GM21825 (cell line): ENCODE measurements at regions not wholly inside any gene's neighbourhood (a gene's known extent, or its start where the extent isn't known, plus 50 kb on each side); places are given as distances from the start of the nearest gene placed in this dataset.

Experiments used
- ATAC-seq: cut with Tn5 transposase; IDR thresholded peaks from one replicate; pipeline ENCODE4 v1.9.1; 2021; ENCODE audit warnings: mild to moderate bottlenecking, moderate library complexity; ENCODE audit not compliant: unreplicated experiment

DNA sequence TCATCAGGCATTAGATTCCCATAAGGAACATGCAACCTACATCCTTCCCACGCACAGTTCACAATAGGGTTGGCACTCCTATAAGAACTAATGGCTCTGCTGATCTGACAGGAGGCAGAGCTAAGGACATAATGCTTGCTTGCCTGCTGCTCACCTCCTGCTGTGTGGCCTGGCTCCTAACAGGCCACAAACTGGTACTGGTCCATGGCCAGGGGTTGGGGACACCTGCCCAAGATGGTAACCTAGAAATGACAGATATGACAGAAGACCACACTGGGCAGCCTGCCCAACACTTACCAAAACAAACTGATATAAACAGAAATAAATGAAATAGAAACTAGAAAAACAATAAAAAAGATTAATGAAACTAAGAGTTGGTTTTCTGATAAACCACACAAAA is 325.6 kb downstream of the SEC23A start:
- ATAC-seq: no peak

DNA sequence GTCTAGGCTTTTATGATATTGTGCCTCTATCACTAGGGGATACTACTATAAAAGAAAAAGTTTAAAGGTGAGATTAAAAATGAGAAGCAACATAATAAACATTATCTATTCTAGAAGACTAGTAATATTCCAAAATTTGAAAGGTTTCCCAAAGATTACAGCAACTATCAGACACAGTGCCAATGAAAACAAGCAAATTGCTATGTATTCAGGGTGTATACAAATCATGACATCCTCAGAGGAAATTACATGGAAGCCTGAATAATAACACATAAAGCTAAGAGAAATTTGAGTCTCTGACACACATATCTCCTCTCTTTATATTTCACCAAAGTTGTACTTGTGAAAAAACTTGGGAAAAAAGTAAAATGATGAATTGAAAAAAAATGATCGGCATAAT is 327.0 kb downstream of the SEC23A start:
- ATAC-seq: no peak

DNA sequence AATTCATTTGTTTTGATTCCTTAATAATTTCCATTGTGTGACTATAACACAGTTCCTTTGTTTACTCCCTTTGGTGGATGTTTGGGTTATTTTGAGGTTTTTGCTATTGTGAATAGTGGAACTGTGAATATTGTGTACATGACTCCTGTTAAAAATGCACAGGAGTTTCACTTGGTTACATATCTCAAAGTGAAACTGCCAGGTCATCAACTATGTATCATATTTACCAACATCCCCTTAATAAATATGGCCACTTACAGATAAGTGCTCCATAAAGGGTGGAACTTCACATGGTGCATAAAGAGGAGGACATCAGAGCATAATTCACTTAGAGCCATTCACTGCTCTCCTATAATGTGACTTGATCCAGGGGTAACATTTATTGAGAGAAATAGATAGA is 328.9 kb downstream of the SEC23A start:
- no peak for ATAC-seq

DNA sequence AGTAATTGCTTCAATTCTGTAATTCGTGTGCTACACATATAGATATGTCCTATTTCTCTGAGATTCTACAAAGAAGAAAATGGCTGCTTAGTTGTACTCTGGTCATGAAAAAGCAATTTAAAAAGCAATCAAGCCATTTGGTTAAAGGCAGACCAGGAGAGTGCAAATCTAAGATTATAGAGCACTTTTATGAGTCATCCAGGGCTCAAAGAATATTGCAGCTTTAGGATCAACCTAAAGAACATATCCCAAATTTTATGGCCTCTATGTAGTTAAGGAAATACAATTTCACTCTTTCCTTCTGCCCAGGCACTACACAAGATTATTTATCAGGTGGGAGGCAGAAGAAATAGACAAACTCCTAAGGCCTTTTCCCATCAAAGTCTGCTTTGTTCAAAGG is 332.8 kb downstream of the SEC23A start:
- ATAC-seq: no peak

DNA sequence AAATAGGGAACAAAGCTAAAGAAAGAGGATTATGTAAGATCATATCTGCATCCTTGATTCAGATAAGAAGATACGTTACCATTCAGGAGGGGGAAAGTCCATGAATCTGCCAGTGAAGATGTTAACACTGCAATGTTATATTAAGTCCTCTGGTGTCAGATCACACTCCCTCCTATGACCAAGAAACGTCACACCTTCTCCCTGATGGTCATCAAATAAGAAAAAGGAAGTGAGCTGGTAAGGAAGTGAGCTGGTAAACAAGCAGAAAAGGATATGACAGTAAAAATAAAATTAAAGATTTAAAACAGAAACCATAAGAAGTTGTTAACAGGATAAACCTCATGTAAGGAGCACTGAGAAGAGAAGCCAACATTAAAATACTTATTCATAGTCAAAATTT is 340.2 kb downstream of the SEC23A start:
- no peak for ATAC-seq

DNA sequence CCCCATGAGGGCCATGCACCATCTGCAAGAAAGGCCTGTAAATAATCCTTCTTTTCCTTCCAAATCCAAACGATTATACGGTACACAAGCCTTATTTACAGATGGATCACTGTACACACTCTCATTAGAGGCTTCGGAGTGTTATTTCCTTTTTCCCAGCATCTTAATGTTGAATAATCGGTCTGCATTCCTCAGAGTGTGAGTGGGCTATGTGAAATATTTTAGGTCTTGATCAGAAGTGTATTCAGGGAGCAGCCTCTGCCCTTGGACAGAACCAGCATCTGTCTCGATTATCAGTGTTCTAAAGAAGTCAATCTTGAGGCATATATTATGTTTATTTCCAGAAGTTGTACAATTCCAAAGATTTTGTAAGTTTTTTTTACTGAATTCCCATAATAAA is 340.6 kb downstream of the SEC23A start:
- ATAC-seq: no peak

DNA sequence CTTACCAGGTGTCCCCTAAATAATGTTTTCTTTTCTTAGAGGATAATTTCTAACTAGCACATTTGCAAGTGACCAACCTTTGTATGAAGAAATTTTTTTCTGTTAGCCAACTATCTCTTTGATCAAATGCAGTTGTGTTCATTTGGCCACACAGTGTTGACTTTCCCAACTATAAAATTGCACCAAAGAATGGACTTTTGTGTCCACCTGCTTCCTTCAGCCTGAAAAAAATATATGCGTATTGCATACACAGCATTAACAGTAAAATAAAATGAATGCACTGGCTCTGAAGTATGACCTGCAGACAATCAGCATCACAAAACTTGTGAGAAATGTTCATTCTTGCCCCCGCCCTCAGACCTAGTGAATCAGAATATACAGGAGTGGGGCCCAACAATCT is 342.0 kb downstream of the SEC23A start:
- ATAC-seq: no peak

DNA sequence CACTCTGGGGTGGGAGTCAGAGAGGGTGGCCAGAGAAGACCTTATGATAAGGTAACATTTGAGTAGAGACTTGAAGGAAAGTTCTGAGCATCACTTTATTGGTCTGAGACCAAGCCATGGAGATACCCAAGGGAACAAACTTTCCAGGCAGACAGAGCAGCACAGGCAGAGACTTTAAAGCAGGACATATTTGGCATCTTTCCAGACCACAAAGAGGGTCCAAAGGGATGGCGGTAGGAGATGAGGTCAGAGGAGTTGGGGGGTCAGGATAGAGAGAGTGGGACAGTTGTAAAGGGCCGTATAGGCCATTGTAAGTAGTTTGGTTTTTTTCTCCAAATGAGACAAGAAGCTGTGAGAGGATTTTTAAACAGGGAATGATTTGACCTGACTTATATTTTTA is 344.4 kb downstream of the SEC23A start:
- no peak for ATAC-seq

DNA sequence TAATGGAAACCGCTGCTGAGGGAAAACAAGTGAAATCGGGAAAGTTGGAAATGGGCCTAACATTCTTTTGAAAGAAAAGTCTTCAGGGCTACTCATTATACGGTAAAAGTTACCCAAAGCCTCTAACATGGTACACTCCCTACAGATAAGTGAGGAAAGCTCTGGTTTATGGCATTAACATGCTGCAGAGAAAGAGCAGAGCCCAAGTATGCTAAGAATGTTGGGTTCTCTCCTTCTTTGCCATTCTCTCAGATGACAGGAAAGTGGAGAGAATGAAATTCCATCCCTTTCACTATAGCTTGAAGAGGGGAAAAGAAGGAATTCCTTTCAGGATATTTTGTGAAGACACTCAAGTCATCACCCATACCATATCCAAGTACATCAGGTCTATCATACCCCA is 348.0 kb downstream of the SEC23A start:
- ATAC-seq: no peak

DNA sequence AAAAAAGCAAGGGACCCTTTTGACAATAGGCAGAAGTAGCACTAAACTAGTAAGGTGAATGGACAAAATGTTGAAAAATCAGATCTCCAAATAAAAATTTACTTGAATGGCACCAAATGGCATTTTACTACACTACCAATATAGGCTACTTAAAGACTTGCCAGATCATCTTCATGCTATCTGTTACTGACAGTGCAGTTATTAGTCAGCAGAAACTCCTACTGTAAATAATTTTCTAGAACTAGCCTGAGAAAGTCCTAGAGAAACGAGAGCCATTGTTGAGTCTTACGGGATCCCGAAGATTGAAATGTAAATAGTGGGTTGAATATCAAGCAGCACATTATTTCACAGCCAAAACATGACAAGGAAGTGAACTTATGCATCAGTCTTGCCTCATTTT is 350.3 kb downstream of the SEC23A start:
- no peak for ATAC-seq

DNA sequence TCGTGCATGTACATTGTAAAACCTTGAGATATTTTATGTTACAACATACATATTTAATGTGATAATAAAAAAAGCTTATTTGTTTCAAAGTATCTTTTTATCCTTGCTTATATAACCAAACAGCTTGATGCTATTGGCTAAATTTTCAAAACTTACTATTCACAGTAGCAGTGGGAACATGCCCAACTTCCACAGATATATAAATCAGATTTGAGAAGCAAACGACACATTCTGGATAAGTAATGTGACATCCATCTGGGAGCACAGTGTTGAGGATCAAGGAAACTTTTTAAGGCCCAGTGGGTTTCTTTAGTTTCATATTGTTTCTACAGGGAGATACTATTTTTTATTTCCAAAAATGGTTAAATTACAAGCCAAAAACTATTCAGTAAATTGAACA is 350.7 kb downstream of the SEC23A start:
- ATAC-seq: no peak

DNA sequence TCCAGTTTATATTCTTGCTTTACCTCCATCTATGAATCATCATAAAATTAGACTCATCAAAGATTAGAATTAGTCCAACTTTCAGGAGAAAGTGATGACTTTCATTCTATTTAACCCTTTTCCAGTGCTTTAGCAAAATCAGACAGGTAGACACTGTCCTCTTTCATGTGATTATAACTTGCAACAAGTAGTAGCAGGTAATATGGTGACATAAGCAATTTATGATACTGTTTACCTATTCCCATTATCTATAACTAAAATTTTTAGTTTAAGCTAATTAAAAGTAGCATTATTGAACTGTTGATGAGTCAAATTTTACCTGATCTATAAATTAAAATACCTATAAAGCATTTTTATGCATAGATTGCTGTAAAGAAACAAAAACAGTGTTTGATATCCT is 351.6 kb downstream of the SEC23A start:
- ATAC-seq: no peak

DNA sequence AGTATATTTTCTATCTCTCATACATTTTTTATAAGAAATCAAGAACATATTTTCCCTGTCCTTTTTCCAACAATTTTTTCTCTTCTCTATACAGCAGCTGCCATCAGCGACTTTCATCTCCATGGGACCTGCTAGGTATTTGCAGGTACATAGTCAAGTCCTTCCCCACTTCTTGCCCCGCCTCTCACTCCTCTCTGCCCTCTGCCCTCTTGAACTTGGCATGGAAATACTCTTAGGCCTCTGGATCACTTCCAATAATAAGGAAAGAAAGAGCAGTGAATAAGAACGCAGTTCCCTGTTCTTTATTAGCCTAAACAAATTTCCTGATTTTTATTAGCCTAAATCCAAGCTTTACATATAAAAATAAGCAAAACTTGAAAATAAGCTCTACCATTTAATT is 353.1 kb downstream of the SEC23A start:
- no peak for ATAC-seq

DNA sequence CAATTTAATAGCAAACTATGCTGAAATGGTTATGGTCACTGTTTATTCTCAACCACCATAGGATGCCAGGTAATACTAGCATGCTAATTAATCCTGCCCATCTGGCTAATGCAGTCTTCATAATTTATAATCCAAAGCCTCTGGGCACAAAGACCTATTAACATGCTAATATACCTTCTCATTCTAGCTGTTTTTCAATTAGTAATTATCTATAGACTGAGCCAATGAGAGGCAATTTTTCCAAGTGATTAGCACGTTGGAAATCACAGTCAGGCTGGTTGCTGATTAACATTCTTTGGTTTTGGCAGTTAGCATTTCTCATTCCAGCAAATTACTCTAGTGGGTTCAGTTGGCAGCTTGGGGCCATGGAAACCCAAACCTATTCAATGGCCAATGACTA is 357.2 kb downstream of the SEC23A start:
- ATAC-seq: no peak

DNA sequence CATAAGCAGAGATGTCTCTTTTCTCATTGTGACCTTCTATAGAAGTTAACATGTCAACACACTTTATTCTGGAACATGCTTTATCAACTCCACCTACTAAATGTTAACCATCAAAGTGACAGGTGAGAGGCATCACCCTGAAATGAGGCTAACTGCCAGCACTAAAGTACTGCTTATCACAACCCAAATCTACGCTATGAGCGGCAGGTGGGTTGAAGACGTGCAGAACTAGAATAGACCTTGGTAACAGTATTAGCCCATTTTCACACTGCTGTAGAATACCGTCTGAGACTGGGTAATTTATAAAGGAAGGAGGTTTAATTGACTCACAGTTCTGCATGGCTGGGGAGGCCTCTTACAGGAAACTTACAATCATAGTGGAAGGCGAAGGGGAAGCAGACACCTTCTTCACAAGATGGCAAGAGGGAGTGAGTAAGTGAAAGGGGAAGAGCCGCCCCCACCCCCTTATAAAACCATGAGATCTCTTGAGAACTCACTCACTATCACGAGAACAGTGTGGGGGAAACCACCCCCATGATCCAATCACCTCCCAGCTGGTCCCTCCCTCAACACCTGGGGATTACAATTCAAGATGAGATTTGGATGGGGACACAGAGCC is 359.0 kb downstream of the SEC23A start:
- no peak for ATAC-seq

DNA sequence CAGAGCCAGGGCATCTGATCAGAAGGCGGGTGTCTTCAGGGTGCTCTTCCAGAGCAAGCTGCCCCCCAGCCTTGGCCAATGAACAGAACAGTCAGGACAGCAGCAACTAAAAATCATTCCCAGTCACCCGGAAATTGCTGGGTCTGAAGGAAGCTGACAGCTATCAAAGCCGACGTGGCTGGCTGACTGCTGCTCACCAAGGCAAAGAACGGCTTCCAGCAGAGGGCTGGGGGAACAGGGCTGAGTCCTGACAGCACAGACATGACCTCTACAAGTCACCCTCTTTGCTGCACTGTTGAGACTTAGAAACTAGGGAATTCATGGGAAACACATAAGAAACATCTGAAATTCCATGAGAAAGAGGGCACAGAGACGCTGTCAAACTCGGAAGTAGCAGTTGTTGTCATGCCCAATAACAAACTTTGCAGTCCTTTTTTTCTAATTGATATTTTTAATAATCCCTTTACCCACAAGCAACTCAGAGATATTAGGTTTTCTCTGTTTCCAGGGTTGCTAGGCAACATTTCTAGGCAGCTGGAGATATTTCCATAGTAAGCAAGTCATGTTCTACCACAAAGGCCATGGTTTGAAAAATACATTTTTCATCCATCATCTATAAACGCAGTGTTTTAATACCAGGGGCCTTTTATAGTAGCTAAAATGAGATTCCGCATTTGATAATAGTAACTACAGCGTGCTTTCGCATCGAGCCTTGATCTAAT is 365.2 kb downstream of the SEC23A start:
- no peak for ATAC-seq

DNA sequence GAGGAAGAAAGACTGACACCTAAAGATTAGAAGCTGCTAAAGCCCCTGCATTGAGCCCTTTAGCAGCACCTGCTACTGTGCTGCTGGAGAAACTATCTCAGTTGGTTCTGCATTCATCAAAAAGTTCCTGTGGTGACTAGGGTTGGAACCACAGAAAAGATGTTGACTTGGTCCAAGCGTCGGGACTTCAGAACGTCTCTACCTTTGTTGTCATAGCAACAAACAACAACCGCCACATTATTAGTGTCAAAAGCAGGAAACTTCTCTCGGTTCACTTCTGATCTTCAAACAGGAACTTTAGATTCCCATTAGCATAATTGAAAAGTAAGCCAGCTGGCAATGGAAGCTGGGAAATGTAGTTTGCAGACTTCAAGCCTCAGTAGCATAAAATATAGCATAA is 368.0 kb downstream of the SEC23A start:
- no peak for ATAC-seq

DNA sequence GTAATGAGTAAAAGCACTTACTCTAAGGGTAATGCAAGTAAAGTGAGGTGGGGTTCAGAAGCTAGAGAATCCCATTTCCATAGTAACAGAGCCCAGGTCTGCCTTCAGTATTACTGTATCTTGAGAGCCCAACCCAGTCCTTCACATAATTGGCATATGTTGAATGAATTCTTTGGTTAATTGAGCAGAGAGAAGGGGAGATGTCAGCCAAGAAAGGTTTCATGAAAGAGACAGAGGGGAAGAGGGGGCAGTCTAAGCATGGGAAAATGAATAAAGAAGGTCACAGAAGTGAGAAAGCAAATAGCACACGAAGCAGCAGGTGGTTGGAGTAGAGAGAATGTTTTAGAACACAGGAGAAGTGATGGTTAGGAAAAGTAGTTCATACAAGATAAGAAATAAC is 371.1 kb downstream of the SEC23A start:
- ATAC-seq: no peak

DNA sequence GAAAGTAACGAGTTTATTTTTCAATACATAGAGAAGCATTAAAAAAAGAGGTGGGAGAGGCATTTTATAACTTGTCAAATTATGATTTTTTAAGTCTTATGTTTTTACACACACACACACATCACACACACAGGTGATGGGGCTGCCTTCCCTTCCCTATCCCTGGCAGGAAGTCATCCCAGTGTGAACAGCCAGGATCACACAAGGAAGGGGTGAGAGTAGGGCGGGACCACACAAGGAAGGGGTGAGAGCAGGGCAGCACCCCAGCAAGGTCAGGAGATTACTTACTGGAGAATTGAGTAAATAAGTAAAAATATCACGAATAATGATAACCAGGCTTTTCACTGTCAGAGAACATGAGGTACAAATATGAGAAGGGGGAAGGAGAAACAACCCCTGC is 372.6 kb downstream of the SEC23A start:
- no peak for ATAC-seq

DNA sequence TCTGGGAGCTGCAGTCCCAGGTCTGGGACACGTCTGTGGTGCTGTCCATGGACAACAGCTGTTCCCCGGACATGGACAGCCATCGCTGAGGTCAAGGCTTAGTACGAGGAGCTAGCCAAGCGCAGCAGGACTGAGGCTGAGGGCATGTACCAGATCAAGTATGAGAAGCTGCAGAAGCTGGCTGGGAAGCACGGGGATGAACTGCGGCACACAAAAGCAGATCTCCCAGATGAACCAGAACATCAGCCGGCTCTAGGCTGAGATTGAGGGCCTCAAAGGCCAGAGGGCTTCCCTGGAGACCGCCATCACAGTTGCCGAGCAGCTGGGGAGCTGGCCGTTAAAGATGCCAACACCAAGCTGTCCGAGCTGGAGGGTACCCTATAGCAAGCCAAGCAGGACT is 375.3 kb downstream of the SEC23A start:
- ATAC-seq: no peak

DNA sequence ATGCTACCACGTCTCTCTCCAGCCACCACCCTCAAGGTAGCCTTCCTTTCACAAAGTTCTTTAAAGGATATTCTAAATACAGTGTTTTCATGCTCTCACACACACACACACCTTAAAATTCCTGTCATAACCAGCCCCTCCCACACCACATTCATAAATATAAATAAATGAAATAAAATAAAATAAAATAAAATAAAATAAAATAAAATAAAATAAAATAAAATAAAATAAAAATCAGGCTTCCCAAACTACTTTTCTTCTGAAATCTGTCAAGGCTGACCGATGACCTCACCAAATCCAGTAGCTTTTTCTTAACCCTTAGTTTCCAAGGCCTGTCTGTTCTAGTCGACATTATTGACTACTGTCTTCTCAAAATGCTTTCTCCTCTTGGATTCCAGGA is 378.4 kb downstream of the SEC23A start:
- no peak for ATAC-seq

DNA sequence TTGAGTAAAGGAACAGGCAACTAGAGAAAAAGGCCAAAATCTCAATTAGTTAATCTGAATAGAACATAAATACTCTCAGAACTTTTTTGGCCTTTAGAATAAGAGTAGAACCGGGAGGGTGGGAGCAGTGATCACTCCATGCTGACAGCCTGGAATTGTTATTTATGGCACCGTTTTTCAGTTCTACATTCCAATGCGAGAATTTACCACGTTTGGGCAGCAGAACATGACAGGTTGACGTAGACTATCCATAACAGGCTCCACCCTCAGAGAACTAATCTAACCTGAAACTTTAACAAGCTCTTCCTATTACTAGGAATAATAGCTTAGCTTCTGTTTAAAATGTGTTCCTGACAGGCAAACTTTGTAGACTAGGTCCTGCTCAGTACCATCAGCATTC is 379.1 kb downstream of the SEC23A start:
- ATAC-seq: no peak

DNA sequence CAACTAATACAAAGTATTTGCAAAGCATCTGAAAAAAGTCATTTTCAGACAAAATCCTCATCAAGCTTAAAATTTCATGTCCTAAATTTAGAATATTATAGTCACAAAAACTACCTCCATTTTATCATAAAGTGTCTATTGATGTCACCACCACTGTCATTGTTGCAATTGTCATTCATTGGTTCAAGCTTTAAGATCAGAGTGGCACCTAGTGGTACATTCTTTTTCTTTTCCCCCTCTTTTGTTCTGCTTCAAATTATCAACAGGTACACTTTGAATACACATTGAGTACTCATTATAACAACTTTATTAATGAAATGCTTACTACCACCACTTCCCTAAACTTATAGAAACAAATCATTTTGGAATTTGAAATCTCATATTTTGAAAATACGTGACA is 379.8 kb downstream of the SEC23A start:
- no peak for ATAC-seq
